Psoas muscle (tissue), 7 donors: ENCODE measurements at regions not wholly inside any gene's neighbourhood (a gene's known extent, or its start where the extent isn't known, plus 50 kb on each side); places are given as distances from the start of the nearest gene placed in this dataset.

ENCODE experiments used
- ATAC-seq, 4 donors: fragments of 200-7000 bp; cut with Tn5 transposase; one replicate each; pipeline ENCODE4 v1.9.1; 2020; ENCODE audit warnings: moderate library complexity in 3 of 4, mild to moderate bottlenecking in 2 of 4
- DNase-seq, 2 donors: peaks; one replicate each; pipeline ENCODE4 v3.0.0-alpha.2; 2020
- H3K27ac ChIP-seq: fragments of 200-600 bp; one replicate; pipeline ENCODE4 v1.8.0; 2022
- H3K27me3 ChIP-seq, 3 donors: fragments of 200-600 bp in 1 of 3; one replicate each; pipeline versions ENCODE4 v1.6.1 to v1.8.0; 2013 to 2022; ENCODE audit warnings: low read length in 2 of 3, mild to moderate bottlenecking in 2 of 3, moderate library complexity in 1 of 3; ENCODE audit not compliant: insufficient read depth in 3 of 3
- H3K36me3 ChIP-seq, 2 donors: fragments of 200-600 bp in 1 of 2; one replicate each; pipeline versions ENCODE4 v1.6.1 to v1.8.0; 2013 to 2022; ENCODE audit warnings: low read depth in 1 of 2, mild to moderate bottlenecking in 1 of 2, moderate library complexity in 1 of 2; ENCODE audit not compliant: insufficient read depth in 1 of 2
- H3K4me1 ChIP-seq: fragments of 200-600 bp; one replicate; pipeline ENCODE4 v1.8.0; 2022
- H3K4me3 ChIP-seq: fragments of 200-600 bp; one replicate; pipeline ENCODE4 v1.8.0; 2022; ENCODE audit warnings: mild to moderate bottlenecking
- H3K9me3 ChIP-seq: fragments of 200-600 bp; one replicate; pipeline ENCODE4 v1.8.0; 2022
- WGBS, 3 donors: extraction: QIAGEN DNeasy Blood & Tissue Kit; methylation state at CpG; one replicate each; pipeline versions ENCODE4 v1.1.6 to v1.1.7; 2013; 5-methylcytosine and 5-hydroxymethylcytosine counted together
- intact Hi-C, 2 donors: fragments of 100-400 bp; cut with DNase I; formaldehyde crosslinking; loops; one replicate each; pipeline versions ENCODE4 v1.11.0 to v1.14.2; 2022
- TF ChIP-seq, protein P1 (sequence below): fragments of 200-600 bp; IDR thresholded peaks from one replicate; pipeline ENCODE4 v1.8.0; 2022; ENCODE audit warnings: antibody characterized with exemption
- donor health status: healthy with polysubstance abuse.
- donor health status: DM: no; HTN: no; CAD: no; lungs with moderate emphysema.
- donor health status: Bipolar disorder and iron deficiency.
- donor health status: healthy.
- donor health status: DM: yes; HTN: yes; CAD: no.
- donor health status: DM: no; HTN: no; CAD: no.
- donor health status: DM: yes; HTN: yes; CAD: no.

DNA sequence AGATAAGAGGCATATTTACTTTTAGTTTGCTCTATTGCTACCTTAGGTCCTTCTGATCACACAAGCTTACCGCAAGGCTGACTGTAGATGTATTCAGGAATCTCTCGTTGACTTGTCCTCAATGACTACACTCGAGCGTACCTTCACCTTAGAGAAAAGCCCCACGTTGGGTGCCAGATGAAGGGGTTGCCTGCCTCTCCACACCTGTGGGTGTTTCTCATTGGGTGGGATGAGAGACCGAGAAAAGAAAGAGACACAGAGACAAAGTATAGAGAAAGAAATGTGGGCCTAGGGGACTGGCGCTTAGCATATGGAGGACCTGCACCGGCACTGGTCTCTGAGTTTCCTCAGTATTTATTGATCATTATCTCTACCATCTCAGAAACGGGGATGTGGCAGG lies 51.8 kb downstream of the ASCL4 start:
- WGBS, 3 donors: 80 to 89% (median 85%) methylated on average over 9 of the region's 9 CpGs
- ATAC-seq (no peak), DNase-seq (no peak)
- Histone ChIP-seq H3K36me3 (no peaks in the 10 kb centered on the region), H3K27me3 (no peaks in the 10 kb centered on the region), H3K4me3 (no peak overlapping the region), H3K9me3 (peaks cover 10% of the 10 kb centered on the region), H3K4me1 (no peaks in the 10 kb centered on the region), H3K27ac (no peak overlapping the region)
- TF ChIP-seq, protein P1, sequence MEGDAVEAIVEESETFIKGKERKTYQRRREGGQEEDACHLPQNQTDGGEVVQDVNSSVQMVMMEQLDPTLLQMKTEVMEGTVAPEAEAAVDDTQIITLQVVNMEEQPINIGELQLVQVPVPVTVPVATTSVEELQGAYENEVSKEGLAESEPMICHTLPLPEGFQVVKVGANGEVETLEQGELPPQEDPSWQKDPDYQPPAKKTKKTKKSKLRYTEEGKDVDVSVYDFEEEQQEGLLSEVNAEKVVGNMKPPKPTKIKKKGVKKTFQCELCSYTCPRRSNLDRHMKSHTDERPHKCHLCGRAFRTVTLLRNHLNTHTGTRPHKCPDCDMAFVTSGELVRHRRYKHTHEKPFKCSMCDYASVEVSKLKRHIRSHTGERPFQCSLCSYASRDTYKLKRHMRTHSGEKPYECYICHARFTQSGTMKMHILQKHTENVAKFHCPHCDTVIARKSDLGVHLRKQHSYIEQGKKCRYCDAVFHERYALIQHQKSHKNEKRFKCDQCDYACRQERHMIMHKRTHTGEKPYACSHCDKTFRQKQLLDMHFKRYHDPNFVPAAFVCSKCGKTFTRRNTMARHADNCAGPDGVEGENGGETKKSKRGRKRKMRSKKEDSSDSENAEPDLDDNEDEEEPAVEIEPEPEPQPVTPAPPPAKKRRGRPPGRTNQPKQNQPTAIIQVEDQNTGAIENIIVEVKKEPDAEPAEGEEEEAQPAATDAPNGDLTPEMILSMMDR: no peak
- intact Hi-C loops: no loop called here

DNA sequence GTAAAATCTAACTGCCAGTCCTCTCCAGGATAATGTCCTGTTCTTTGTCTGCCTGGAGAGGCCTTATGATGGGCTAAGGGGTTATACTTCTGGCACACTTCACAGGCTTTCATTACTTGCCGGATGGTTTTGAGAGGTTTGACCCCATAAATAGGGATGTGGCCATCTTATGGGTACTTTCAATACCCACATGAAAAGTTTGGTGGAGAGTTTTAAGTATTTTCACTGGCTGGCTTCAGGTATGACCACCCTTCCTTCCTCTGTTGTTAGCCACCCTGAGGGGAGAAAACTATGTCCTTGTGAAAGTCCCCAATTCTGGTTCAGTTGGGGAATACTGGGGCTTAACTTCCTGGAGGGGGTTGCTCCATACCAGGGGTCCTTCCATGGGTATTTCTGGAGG lies 54.8 kb downstream of the ASCL4 start:
- Histone ChIP-seq H3K36me3 (no peaks in the 10 kb centered on the region), H3K4me1 (no peaks in the 10 kb centered on the region), H3K27ac (no peak overlapping the region), H3K27me3 (no peaks in the 10 kb centered on the region), H3K9me3 (peaks cover 10% of the 10 kb centered on the region), H3K4me3 (no peak overlapping the region)
- intact Hi-C loops: no loop called here
- DNase-seq: no peak
- WGBS, 3 donors: 58 to 100% (median 95%) methylated on average over 1 of the region's 1 CpG
- TF ChIP-seq, protein P1: no peak
- ATAC-seq: no peak

DNA sequence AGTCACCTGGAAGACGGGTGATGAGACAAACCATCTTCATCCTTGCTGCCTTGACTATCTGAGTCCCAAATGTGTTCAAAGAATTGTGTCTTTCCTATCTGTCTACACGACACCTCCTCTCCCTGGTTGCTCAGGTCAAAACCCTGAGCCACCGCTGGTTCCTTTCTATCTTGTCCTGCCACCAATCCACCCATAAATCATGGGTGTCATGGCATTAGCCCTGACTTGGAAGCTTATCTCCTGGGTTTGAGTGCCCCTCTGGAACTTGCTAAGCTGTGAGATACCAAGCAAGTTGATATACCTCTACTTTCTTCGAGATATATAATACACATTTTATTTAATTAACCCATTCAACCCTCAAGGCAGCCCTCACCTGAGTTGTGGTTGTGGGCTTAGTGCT lies 57.9 kb downstream of the ASCL4 start:
- intact Hi-C loops: no loop called here
- 51 to 64% (median 57%) methylated on average over 4 of the region's 4 CpGs for WGBS, 3 donors
- H3K4me1 ChIP-seq: no peaks in the 10 kb centered on the region
- DNase-seq: no peak
- H3K36me3 ChIP-seq: no peaks in the 10 kb centered on the region
- H3K9me3 ChIP-seq: no peaks in the 10 kb centered on the region
- no peak overlapping the region for H3K4me3 ChIP-seq
- H3K27me3 ChIP-seq: no peaks in the 10 kb centered on the region
- no peak for ATAC-seq
- no peak overlapping the region for H3K27ac ChIP-seq
- TF ChIP-seq, protein P1: no peak

DNA sequence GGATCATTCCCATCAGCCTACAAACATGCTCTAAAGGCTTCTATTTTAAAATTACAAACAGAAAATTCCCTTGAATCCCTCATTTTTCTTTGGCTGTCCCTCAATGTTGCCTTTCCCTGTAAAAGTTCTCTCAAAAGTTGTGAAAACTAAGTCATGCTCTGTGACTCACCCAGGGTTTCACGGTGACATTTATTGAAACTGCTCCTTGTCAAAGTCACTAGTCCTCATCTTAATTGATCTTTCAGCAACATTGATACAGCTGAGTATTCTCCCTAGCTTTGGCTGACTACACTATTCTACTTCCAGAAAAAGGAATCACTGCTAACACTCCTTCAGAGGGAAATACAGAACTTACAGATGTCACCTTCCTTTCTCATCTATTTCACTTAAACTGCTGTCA lies 65.7 kb downstream of the ASCL4 start:
- H3K4me1 ChIP-seq: no peaks in the 10 kb centered on the region
- no peaks in the 10 kb centered on the region for H3K9me3 ChIP-seq
- no peak overlapping the region for H3K27ac ChIP-seq
- no peak for ATAC-seq
- TF ChIP-seq, protein P1: no peak
- H3K4me3 ChIP-seq: no peak overlapping the region
- intact Hi-C loops: no loop called here
- peaks cover 0 to 36% (median 14%) of the 10 kb centered on the region in 3 donors for H3K27me3 ChIP-seq
- DNase-seq: no peak
- 51 to 61% (median 58%) methylated on average over 1 of the region's 1 CpG for WGBS, 3 donors
- no peaks in the 10 kb centered on the region for H3K36me3 ChIP-seq
